ENCODE measurements at regions not wholly inside any gene's neighbourhood (a gene's known extent, or its start where the extent isn't known, plus 50 kb on each side); places are given as distances from the start of the nearest gene placed in this dataset.

DNA sequence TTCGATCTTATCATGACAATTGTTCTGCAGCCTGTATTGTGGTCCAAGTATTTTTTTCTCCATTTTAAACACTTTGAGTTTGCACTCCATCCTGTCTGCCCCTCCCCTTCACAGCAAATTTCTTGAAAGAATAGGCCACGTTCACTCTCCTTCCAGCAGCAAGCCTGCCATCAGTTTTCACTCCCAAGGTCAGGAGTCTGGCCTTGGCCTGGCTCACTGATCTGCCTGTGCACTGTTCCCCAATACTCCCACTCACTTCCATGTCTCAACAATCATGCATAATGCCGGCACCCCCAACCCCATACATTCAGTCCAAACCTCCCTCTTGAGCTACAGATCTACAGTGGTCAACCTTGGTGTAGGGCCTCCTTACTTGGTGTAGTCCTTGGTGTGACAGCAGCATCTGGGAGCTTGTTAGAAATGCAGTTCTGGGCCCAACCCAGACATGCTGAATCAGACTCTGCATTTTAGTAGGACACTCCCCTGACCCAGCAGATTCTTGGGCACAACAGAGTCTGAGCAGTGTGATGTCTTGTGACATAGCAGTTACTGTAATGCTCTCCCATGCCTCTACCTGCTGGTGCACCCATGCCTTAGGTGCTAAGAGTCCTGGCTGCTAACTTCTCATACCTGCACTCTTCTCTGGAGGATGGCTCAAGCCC is 58.3 kb upstream of the XCR1 start:
- Histone ChIP-seq H3K36me3 (no peaks in the 10 kb centered on the region), H3K4me1 (peaks cover 0 to 7% (median 0%) of the 10 kb centered on the region in 4 donors), H3K4me3 (no peak overlapping the region), H3K27ac (no peak overlapping the region), H3K9me3 (no peaks in the 10 kb centered on the region), H3K27me3 (no peaks in the 10 kb centered on the region)
- no peak for DNase-seq
- no peak for TF ChIP-seq POLR2A (IDR thresholded peaks at IDR 0.05)
- TF ChIP-seq CTCF (IDR thresholded peaks at IDR 0.05), result no peak

DNA sequence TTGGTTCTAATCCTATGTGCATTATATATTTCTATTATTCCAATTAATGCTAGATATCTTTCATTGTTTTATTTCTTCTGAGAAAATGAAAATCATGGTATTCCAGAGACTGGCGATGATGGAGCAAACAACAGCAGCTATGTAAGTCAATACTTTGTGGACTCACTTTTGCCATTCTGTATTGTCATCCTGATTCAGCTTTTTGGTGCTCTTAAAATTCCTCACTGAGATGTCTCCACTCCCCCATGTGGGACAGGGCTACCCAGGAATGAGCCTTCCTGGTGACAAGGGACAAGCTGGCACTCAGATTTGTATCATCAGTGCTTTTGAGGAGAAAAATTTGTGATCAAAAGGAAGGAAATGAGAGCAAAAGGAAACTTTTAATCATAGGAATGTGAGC is 56.7 kb upstream of the XCR1 start:
- Histone ChIP-seq H3K27me3 (no peaks in the 10 kb centered on the region), H3K36me3 (no peaks in the 10 kb centered on the region), H3K4me3 (no peak overlapping the region), H3K9me3 (no peaks in the 10 kb centered on the region), H3K27ac (no peak overlapping the region), H3K4me1 (peaks cover 0 to under 1% (median 0%) of the 10 kb centered on the region in 4 donors)
- no peak for TF ChIP-seq POLR2A (IDR thresholded peaks at IDR 0.05)
- no peak for TF ChIP-seq CTCF (IDR thresholded peaks at IDR 0.05)
- DNase-seq, result no peak

GRCh38 chr3:46082849-46083248 is 55.6 kb upstream of the XCR1 start:
- TF ChIP-seq CTCF (IDR thresholded peaks at IDR 0.05), result no peak
- no peak for TF ChIP-seq POLR2A (IDR thresholded peaks at IDR 0.05)
- no peaks in the 10 kb centered on the region for H3K27me3 ChIP-seq
- H3K36me3 ChIP-seq, result no peaks in the 10 kb centered on the region
- DNase-seq, result no peak
- no peaks in the 10 kb centered on the region for H3K9me3 ChIP-seq
- no peak overlapping the region for H3K27ac ChIP-seq
- H3K4me3 ChIP-seq, result no peak overlapping the region
- no peaks in the 10 kb centered on the region for H3K4me1 ChIP-seq

DNA sequence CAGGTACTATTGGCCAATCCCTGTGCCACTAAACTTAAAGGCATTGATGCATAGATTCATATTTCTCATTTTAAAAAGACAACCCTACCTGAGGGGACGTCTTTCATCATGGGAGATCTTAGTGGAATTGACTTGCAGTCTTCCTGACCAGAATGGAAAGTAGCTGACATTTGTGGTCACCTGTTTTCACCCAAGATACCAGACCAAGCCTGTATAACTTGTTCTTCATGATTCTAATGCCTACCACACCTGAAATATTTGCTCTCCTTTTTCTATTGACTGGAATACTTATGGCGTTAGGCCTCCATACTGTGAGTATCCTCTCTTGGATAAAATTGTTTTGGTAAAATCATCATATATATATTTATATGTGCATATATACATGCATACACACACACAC is 54.7 kb upstream of the XCR1 start:
- no peaks in the 10 kb centered on the region for H3K9me3 ChIP-seq
- H3K4me1 ChIP-seq, result no peaks in the 10 kb centered on the region
- H3K27me3 ChIP-seq, result no peaks in the 10 kb centered on the region
- no peak for DNase-seq
- TF ChIP-seq POLR2A (IDR thresholded peaks at IDR 0.05) (no peak), CTCF (IDR thresholded peaks at IDR 0.05) (no peak)
- no peaks in the 10 kb centered on the region for H3K36me3 ChIP-seq
- no peak overlapping the region for H3K4me3 ChIP-seq
- H3K27ac ChIP-seq, result no peak overlapping the region

DNA sequence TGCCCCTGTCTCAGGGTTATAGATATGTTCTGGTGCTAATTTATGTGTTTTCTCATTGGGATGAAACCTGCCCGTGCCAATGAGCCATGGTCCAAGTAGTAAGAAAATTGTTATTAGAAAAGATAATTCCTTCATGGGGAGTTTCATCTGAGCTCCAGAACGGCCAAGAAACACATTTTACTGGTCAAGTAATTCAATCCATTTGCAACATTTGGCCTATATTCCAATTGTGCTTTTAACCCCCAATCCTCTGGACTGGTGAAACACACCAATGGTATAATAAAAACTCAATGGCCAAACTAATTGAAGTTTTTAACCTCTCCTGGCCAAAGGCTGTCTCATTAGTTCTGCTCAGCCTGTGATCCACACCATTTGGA is 53.7 kb upstream of the XCR1 start:
- Histone ChIP-seq H3K27ac (no peak overlapping the region), H3K4me1 (no peaks in the 10 kb centered on the region), H3K27me3 (no peaks in the 10 kb centered on the region), H3K4me3 (no peak overlapping the region), H3K9me3 (no peaks in the 10 kb centered on the region), H3K36me3 (no peaks in the 10 kb centered on the region)
- TF ChIP-seq POLR2A (IDR thresholded peaks at IDR 0.05) (no peak), CTCF (IDR thresholded peaks at IDR 0.05) (no peak)
- no peak for DNase-seq
